Mesenchymal stem cell (in vitro differentiated cells and primary cell): ENCODE measurements at regions not wholly inside any gene's neighbourhood (a gene's known extent, or its start where the extent isn't known, plus 50 kb on each side); places are given as distances from the start of the nearest gene placed in this dataset.

ENCODE experiments used
- DNase-seq: peaks from one replicate; pipeline ENCODE4 v3.0.0-alpha.2; 2013
- H2AFZ ChIP-seq: one replicate; pipeline ENCODE4 v1.6.1; 2013; ENCODE audit warnings: low read depth, mild to moderate bottlenecking, control low read depth, inconsistent platforms, low read length, moderate library complexity
- H2AK5ac ChIP-seq: 2 replicates; pipeline ENCODE4 v1.6.1; 2013; ENCODE audit warnings: low read length, moderate library complexity, mild to moderate bottlenecking, inconsistent platforms; ENCODE audit not compliant: severe bottlenecking
- H2BK120ac ChIP-seq: one replicate; pipeline ENCODE4 v1.6.1; 2013; ENCODE audit warnings: low read depth, mild to moderate bottlenecking, inconsistent platforms, low read length, moderate library complexity
- H2BK12ac ChIP-seq, 2 experiments: one replicate each; pipeline ENCODE4 v1.6.1; 2013; ENCODE audit warnings: inconsistent platforms in 2 of 2, low read length in 2 of 2, mild to moderate bottlenecking in 2 of 2, moderate library complexity in 2 of 2, control low read depth in 1 of 2
- H2BK15ac ChIP-seq: one replicate; pipeline ENCODE4 v1.6.1; 2013; ENCODE audit warnings: mild to moderate bottlenecking, low read depth, inconsistent platforms; ENCODE audit not compliant: poor library complexity, severe bottlenecking
- H2BK5ac ChIP-seq: 2 replicates; pipeline ENCODE4 v1.6.1; 2013; ENCODE audit warnings: low read depth, mild to moderate bottlenecking, low read length, control low read depth, inconsistent platforms; ENCODE audit not compliant: poor library complexity, severe bottlenecking
- H3K14ac ChIP-seq, 2 experiments: one replicate each; pipeline ENCODE4 v1.6.1; 2013; ENCODE audit warnings: inconsistent platforms in 2 of 2, low read length in 2 of 2, control low read depth in 1 of 2, mild to moderate bottlenecking in 1 of 2, moderate library complexity in 1 of 2
- H3K18ac ChIP-seq, 2 experiments: one replicate each; pipeline ENCODE4 v1.6.1; 2013; ENCODE audit warnings: inconsistent platforms in 2 of 2, low read length in 2 of 2, control low read depth in 1 of 2, low read depth in 1 of 2, mild to moderate bottlenecking in 1 of 2
- H3K23ac ChIP-seq, 2 experiments: one replicate each; pipeline ENCODE4 v1.6.1; 2013; ENCODE audit warnings: inconsistent platforms in 2 of 2, low read length in 2 of 2, mild to moderate bottlenecking in 2 of 2, moderate library complexity in 2 of 2, control low read depth in 1 of 2
- H3K27ac ChIP-seq: 2 replicates; pipeline ENCODE4 v1.5.1; 2013; ENCODE audit warnings: mild to moderate bottlenecking, moderate library complexity, low read length, control low read depth, inconsistent platforms; ENCODE audit not compliant: poor library complexity, severe bottlenecking
- H3K27me3 ChIP-seq, 2 experiments: 2 replicates each; pipeline versions ENCODE4 v1.6.1 to v1.7.0; 2013; ENCODE audit warnings: low read length in 2 of 2, mild to moderate bottlenecking in 2 of 2, moderate library complexity in 2 of 2, control low read depth in 1 of 2, inconsistent platforms in 1 of 2; ENCODE audit not compliant: control insufficient read depth in 1 of 2, insufficient read depth in 1 of 2
- H3K36me3 ChIP-seq, 2 experiments: 2 replicates each; pipeline versions ENCODE4 v1.6.1 to v1.7.0; 2013; ENCODE audit warnings: low read length in 2 of 2, control low read depth in 1 of 2, inconsistent platforms in 1 of 2, low read depth in 1 of 2, mild to moderate bottlenecking in 1 of 2; ENCODE audit not compliant: insufficient read depth in 2 of 2, control insufficient read depth in 1 of 2
- H3K4ac ChIP-seq, 2 experiments: one replicate each; pipeline ENCODE4 v1.6.1; 2013; ENCODE audit warnings: inconsistent platforms in 2 of 2, low read length in 2 of 2, mild to moderate bottlenecking in 2 of 2, moderate library complexity in 2 of 2, control low read depth in 1 of 2, low read depth in 1 of 2
- H3K4me1 ChIP-seq: 2 replicates; pipeline ENCODE4 v1.6.1; 2013; ENCODE audit warnings: low read depth, low read length, control low read depth; ENCODE audit not compliant: control insufficient read depth, insufficient read depth
- H3K4me2 ChIP-seq: 2 replicates; pipeline ENCODE4 v1.6.1; 2013; ENCODE audit warnings: low read length, mild to moderate bottlenecking, inconsistent platforms; ENCODE audit not compliant: poor library complexity, severe bottlenecking
- H3K4me3 ChIP-seq, 2 experiments: 2 replicates each; pipeline versions ENCODE4 v1.5.1 to v1.7.0; 2013; ENCODE audit warnings: low read length in 2 of 2, mild to moderate bottlenecking in 2 of 2, control low read depth in 1 of 2, low read depth in 1 of 2; ENCODE audit not compliant: insufficient read depth in 1 of 2
- H3K79me1 ChIP-seq: replicated peaks from 2 replicates; pipeline ENCODE4 v1.6.1; 2013; ENCODE audit warnings: mild to moderate bottlenecking, control low read depth, low read length, inconsistent platforms; ENCODE audit not compliant: poor library complexity, severe bottlenecking
- H3K9ac ChIP-seq: 2 replicates; pipeline ENCODE4 v1.7.0; 2013; ENCODE audit warnings: mild to moderate bottlenecking, low read length, moderate library complexity
- H3K9me3 ChIP-seq: 2 replicates; pipeline ENCODE4 v1.7.0; 2013; ENCODE audit warnings: mild to moderate bottlenecking, low read length; ENCODE audit not compliant: control insufficient read depth
- H4K8ac ChIP-seq: one replicate; pipeline ENCODE4 v1.6.1; 2013; ENCODE audit warnings: inconsistent platforms, mild to moderate bottlenecking, low read length, moderate library complexity
- H4K91ac ChIP-seq: one replicate; pipeline ENCODE4 v1.6.1; 2013; ENCODE audit warnings: mild to moderate bottlenecking, low read length, inconsistent platforms
- WGBS: methylation state at CpG from one replicate; pipeline ENCODE4 v1.1.7; 2013; ENCODE audit warnings: mixed read lengths; 5-methylcytosine and 5-hydroxymethylcytosine counted together

GRCh38 chr15:62957130-62957529 is 85.4 kb upstream of the TPM1 start:
- Histone ChIP-seq H3K18ac (no peak overlapping the region), H2AFZ (no peak overlapping the region), H3K14ac (no peak overlapping the region), H2BK5ac (no peak overlapping the region), H2BK120ac (no peak overlapping the region), H2BK15ac (peak overlapping the region; percentile 54), H2BK12ac (peak overlapping the region in 1 of 2 experiments; percentile 15), H3K36me3 (no peaks in the 10 kb centered on the region), H3K23ac (no peak overlapping the region), H4K8ac (peak overlapping the region; percentile 79), H3K9me3 (no peaks in the 10 kb centered on the region), H3K4ac (no peak overlapping the region), H3K9ac (no peak overlapping the region), H3K4me3 (no peak overlapping the region), H4K91ac (peak overlapping the region; percentile 35), H3K79me1 (no peaks in the 10 kb centered on the region), H3K4me2 (no peak overlapping the region), H3K27ac (no peak overlapping the region), H3K27me3 (peaks cover 0 to 19% of the 10 kb centered on the region in 2 experiments), H3K4me1 (peaks cover 15% of the 10 kb centered on the region), H2AK5ac (no peak overlapping the region)
- DNase-seq, result peak; percentile 43
- WGBS, result 59% methylated on average over 6 of the region's 6 CpGs

- no peak overlapping the region for H2BK120ac ChIP-seq
- no peak overlapping the region for H3K4me2 ChIP-seq
- peaks cover 0 to 15% of the 10 kb centered on the region in 2 experiments for H3K27me3 ChIP-seq
- H4K8ac ChIP-seq, result peak overlapping the region; percentile 47
- H3K9ac ChIP-seq, result no peak overlapping the region
- H3K4me3 ChIP-seq, result no peak overlapping the region
- H4K91ac ChIP-seq, result no peak overlapping the region
- peak overlapping the region in 1 of 2 experiments; percentile 18 for H3K18ac ChIP-seq
- H3K4me1 ChIP-seq, result peaks cover 15% of the 10 kb centered on the region
- no peak for DNase-seq
- H3K79me1 ChIP-seq, result no peaks in the 10 kb centered on the region
- peak overlapping the region; percentile 83 for H2AK5ac ChIP-seq
- no peaks in the 10 kb centered on the region for H3K36me3 ChIP-seq
- no peak overlapping the region for H3K27ac ChIP-seq
- H3K4ac ChIP-seq, result no peak overlapping the region
- H3K14ac ChIP-seq, result no peak overlapping the region
- WGBS, result 95% methylated on average over 6 of the region's 7 CpGs
- no peaks in the 10 kb centered on the region for H3K9me3 ChIP-seq
- H3K23ac ChIP-seq, result no peak overlapping the region
- no peak overlapping the region for H2BK5ac ChIP-seq
- no peak overlapping the region for H2AFZ ChIP-seq
- peak overlapping the region; percentile 16 for H2BK15ac ChIP-seq
- H2BK12ac ChIP-seq, result peak overlapping the region in 1 of 2 experiments; percentile 86
Observed at GRCh38 chr15:62958528-62959363, 83.8 kb upstream of the TPM1 start.

- Histone ChIP-seq H2BK5ac (no peak overlapping the region), H3K27me3 (peaks cover 0 to 15% of the 10 kb centered on the region in 2 experiments), H4K91ac (no peak overlapping the region), H2BK15ac (no peak overlapping the region), H3K4me1 (peaks cover 16% of the 10 kb centered on the region), H3K9me3 (no peaks in the 10 kb centered on the region), H3K23ac (no peak overlapping the region), H3K36me3 (no peaks in the 10 kb centered on the region), H2AK5ac (no peak overlapping the region), H3K4ac (no peak overlapping the region), H3K4me3 (peak overlapping the region in 1 of 2 experiments; percentile 2), H3K79me1 (no peaks in the 10 kb centered on the region), H3K18ac (no peak overlapping the region), H3K9ac (no peak overlapping the region), H3K14ac (peak overlapping the region in 1 of 2 experiments; percentile 49), H2BK120ac (no peak overlapping the region), H2AFZ (no peak overlapping the region), H2BK12ac (no peak overlapping the region), H4K8ac (no peak overlapping the region), H3K27ac (no peak overlapping the region), H3K4me2 (no peak overlapping the region)
- WGBS, result 90% methylated on average over 8 of the region's 9 CpGs
- no peak for DNase-seq
Observed at GRCh38 chr15:62961134-62961533, 81.4 kb upstream of the TPM1 start.

GRCh38 chr15:62962101-62962995 is 80.2 kb upstream of the TPM1 start:
- no peak overlapping the region for H2BK15ac ChIP-seq
- H3K23ac ChIP-seq, result no peak overlapping the region
- 83% methylated on average over 15 of the region's 19 CpGs for WGBS

More at GRCh38 chr15:62962101-62962995, 80.2 kb upstream of the TPM1 start:
- no peak overlapping the region for H2BK120ac ChIP-seq
- H2BK12ac ChIP-seq, result no peak overlapping the region
- no peak overlapping the region for H4K91ac ChIP-seq
- H4K8ac ChIP-seq, result no peak overlapping the region
- no peak overlapping the region for H3K18ac ChIP-seq
- H3K27ac ChIP-seq, result no peak overlapping the region
- H3K9me3 ChIP-seq, result no peaks in the 10 kb centered on the region
- no peaks in the 10 kb centered on the region for H3K36me3 ChIP-seq
- no peak overlapping the region for H3K4ac ChIP-seq
- H3K79me1 ChIP-seq, result no peaks in the 10 kb centered on the region
- DNase-seq, result no peak
- no peak overlapping the region for H2AFZ ChIP-seq
- H3K9ac ChIP-seq, result no peak overlapping the region
- H3K4me1 ChIP-seq, result peaks cover 8% of the 10 kb centered on the region
- H3K14ac ChIP-seq, result no peak overlapping the region
- no peak overlapping the region for H3K4me3 ChIP-seq
- no peak overlapping the region for H3K4me2 ChIP-seq
- H2AK5ac ChIP-seq, result no peak overlapping the region
- H2BK5ac ChIP-seq, result no peak overlapping the region
- peaks cover 0 to 15% of the 10 kb centered on the region in 2 experiments for H3K27me3 ChIP-seq
